GM19438 (cell line): ENCODE measurements at regions not wholly inside any gene's neighbourhood (a gene's known extent, or its start where the extent isn't known, plus 50 kb on each side); places are given as distances from the start of the nearest gene placed in this dataset.
A peak's percentile ranks its signal among the peaks of the same experiment; 100 is the strongest.

Experiments
- ATAC-seq: cut with Tn5 transposase; IDR thresholded peaks from one replicate; pipeline ENCODE4 v1.9.1; 2021; ENCODE audit warnings: low read depth; ENCODE audit not compliant: unreplicated experiment

- ATAC-seq, result no peak
Measured at GRCh38 chr1:193827516-193827915, 641.1 kb upstream of the B3GALT2 start.

- no peak for ATAC-seq
Measured at GRCh38 chr1:193819376-193819775, 633.0 kb upstream of the B3GALT2 start.

- no peak for ATAC-seq
Measured at GRCh38 chr1:193807208-193807607, 620.8 kb upstream of the B3GALT2 start.

DNA sequence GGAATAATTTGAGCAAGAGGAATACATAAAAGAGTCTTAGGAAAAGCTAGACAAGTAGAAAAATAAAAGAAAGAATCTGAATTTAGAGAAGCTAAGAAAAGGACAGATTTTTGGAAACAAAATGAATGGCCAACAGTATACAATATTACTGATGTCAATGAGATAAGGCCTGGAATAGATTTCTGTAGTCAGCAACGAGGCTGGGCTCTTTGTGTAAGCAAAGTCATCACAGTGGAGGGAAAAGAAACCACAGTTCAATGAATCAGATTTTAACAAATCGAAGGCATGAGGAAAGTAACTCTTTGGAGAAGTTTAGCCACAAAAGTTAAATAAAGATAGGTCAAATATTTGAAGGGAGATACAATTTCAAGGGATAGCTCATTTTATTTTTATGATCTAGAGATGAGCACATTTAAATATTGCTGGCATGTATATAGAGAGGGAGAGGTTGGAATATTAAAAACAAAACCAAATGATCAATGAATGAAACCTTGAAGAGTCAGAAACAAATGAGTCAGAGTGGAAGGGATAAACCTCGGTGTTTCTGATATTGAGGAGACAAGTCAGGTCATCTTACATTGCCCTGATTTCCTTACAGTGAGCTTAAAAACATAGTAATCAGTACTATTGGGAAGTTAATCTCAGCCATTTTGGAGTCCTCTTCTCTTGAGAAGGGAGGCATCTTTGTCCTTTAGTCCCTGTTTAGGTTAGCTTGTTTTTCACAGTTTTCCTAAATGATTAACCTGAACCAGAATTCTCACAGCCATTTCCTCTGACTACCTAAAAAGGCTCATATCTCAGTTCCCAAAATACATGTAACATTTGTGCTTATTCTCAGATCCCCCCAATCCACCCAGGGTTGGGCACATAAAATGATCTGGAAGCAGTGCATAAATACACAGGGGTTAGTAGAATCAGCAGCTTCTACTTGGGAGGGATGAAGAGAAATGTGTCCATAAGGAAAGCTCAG is 620.0 kb upstream of the B3GALT2 start:
- ATAC-seq, result peak; percentile 63

DNA sequence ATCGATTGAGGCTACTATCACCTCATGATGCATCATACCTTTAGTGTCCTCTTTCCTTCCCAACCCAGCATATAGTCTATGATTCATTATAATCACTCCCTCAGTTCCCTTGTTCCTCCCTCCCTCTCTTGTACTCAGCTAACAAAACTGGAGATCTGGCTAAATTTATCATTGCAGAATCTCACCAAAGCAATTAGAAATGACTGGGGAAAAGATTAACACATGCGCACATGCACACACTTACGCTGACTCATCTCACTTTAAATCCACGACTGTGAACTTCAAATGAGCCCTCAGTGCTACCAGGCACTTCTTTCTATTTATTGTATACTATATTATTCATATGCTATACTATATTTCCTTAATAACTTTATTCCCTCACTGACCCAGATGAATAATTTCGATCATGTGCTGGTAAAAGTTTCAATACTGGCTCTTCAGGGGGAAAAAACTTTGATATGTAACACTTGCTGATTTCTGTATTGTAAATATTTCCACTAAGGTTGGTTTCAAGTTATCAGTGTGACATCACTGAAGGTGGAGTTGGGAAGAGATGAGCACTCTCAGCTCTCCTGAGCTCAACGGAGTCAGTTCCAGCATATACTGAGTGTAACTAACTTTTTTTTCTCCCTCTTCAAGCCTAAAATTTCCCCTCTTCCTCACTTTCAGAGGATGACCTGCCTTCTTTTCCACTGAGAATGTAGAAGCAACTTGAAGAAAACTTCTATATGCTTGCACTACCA is 613.7 kb upstream of the B3GALT2 start:
- ATAC-seq, result no peak

DNA sequence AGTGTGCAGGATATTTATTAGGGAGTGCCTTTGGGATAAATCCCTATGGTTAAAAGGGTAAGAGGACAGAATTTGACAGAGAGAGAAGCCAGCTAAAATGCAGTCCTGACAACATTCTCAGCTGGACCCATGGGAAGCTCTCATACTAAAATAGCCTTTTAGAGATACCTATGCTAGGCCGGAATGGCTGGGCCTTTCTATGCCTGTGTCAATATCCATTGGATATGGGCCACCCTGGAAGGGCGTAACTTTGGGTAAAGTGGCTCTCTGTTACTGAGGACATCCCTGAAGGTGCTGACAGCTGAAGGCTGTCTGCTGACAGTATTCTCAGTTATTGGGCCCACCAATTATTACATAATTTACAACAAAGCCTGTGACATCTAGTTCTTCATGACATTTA is 613.0 kb upstream of the B3GALT2 start:
- ATAC-seq, result no peak

DNA sequence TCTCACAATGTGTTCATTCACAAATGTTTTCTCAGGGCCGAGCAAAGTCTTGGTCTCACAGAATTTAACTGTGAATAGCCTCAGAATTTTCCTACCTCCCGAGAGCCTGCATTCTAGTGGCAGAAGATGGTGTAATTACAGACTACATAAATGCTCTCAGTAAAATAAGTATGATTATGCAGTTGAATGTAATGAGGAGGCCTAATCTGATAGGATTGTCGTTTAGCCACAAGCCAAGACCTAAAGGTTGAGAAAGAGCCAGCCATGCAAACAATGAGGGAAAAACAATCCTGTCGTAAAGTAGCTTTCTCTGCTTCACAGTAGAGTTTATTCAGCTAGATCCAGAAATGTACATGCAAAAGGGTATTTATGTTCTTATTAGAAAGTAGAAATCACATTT is 607.8 kb upstream of the B3GALT2 start:
- no peak for ATAC-seq

DNA sequence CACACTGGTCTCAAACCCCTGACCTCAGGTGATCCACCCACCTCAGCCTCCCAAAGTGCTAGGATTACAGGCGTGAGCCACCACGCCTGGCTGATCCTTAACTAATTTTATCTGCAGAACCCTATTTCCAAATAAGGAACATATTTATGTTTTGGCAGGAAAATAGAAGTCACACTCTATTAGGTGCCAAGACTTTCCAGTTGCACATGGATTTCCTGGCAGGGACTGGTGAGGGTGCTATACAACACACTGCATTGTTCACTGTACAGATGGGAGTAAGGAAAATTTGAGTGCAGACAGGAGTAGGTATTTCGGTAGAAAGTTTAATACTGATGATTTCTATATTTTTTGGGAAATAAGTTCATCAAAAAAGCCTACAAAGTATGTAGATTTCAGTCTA is 605.3 kb upstream of the B3GALT2 start:
- ATAC-seq, result no peak

- ATAC-seq, result no peak
Measured at GRCh38 chr1:193787061-193787460, 600.6 kb upstream of the B3GALT2 start.

DNA sequence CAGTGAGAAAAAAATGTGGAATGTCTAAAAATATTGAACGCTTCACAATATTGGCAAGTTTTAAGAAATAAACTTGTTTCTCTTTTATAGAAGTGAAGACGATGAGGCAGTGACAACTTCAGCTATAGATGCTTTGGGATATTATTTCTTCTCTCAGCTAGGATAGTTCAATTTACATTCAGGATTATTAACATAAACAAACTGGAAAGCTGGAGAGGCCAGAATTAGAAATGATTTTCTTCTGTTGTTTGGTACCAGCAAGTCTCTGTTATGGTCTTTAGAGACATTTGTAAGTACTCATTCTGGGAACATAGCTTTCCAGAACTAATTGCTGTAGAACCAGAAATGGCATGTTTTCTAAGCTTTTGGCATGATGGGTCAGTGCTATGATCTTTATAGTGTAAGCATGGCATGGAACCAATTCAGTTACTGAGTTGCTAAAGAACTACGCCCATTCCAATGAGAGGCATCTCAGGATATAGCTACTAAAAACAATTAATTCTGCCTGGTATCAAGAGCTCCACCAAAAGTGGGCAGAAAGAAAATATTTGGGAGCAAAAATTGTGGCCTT is 599.5 kb upstream of the B3GALT2 start:
- ATAC-seq, result no peak

DNA sequence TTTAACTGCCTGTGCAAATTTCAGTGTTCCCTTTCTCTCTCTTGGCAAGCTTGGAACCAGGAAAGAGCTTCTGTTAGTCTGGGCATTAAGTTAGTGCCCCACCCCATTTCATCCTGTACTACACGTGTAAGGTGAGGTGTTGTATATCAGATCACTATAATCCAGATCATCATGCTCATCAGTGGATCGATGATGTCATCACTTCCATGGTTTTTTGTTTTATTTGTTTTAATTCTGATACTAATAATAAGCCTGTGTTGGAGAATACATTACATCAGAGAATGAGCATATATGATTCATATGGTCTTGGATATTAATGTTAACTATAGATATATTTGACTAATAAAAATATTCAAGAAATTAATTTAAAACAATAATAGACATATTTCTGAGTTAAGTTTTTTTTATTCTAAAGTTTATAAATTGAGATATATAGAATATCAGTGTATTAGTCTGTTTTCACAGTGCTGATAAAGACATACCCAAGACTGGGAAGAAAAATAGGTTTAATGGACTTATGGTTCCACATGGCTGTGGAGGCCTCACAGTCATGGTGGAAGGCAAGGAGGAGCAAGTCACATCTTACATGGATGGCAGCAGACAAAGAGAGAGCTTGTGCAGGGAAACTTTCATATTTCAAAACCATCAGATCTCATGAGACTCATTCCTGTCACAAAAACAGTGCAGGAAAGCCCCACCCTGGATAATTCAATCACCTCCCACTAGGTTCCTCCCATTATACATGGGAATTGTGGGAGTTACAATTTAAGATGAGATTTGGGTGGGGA is 588.3 kb upstream of the B3GALT2 start:
- ATAC-seq, result no peak

- no peak for ATAC-seq
Measured at GRCh38 chr1:193771596-193771995, 585.2 kb upstream of the B3GALT2 start.

- no peak for ATAC-seq
Measured at GRCh38 chr1:193769651-193770050, 583.2 kb upstream of the B3GALT2 start.

DNA sequence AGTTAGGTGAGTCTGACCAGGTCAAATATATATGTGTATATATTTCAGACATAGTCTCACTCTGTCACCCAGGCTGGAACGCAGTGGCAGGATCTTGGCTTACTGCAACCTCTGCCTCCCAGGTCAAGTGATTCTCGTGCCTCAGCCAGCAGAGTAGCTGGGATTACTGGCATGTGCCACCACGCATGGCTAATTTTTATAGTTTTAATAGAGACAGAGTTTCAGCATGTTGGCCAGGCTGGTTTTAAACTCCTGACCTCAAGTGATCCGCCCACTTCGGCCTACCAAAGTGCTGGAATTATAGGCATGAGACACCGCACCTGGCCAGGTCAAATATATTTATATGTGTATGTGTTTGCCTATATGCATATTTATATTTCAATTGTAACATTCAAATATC is 581.5 kb upstream of the B3GALT2 start:
- ATAC-seq, result no peak

DNA sequence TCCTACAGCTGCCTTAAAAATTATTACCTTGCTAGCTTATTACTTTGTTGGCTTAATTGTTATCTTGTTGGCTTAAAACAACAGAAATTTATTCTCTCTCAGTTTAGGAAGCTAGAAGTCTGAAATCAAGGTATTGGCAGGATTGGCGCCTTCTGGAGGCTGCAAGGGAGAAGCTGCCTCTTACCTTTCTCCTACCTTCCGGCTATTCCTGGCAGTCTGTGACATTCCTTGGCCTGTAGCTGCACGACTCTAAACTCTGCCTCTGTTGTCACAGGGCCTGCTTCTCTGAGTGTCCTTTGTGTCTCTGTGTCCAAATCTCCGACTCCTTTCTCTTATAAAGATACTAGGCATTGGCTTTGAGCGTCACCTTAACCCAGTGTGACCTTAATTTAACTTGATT is 579.9 kb upstream of the B3GALT2 start:
- ATAC-seq, result no peak

- ATAC-seq, result no peak
Measured at GRCh38 chr1:193763266-193763665, 576.9 kb upstream of the B3GALT2 start.

- ATAC-seq, result no peak
Measured at GRCh38 chr1:193762236-193762635, 575.8 kb upstream of the B3GALT2 start.

DNA sequence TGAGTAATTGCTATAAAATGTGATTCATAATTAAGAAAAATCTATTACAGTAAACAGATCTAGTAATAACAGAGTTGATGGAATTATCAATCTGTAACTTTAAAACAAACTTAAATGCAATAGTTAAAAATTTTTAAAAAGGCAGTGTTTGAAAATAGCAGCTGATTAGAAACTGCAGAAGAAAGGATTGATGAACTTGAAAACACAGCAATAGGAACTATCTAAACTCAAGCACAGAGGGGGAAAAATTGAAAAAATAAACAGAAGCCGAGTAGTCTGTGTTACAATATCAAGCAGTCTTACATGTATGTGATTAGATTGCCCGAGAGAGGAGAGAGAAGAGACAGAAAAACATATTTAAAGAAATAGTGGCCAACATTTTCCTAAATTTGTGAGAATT is 569.0 kb upstream of the B3GALT2 start:
- no peak for ATAC-seq

GRCh38 chr1:193754732-193755427 is 568.5 kb upstream of the B3GALT2 start:
- no peak for ATAC-seq

GRCh38 chr1:193754151-193754550 is 567.7 kb upstream of the B3GALT2 start:
- no peak for ATAC-seq
